GM23338 (cell line): ENCODE measurements at regions not wholly inside any gene's neighbourhood (a gene's known extent, or its start where the extent isn't known, plus 50 kb on each side); places are given as distances from the start of the nearest gene placed in this dataset.

ENCODE experiments used
- ATAC-seq: fragments of 200-7000 bp; cut with Tn5 transposase; 3 replicates; pipeline ENCODE4 v1.9.1; 2020
- DNase-seq: peaks from one replicate; pipeline ENCODE4 v3.0.0-alpha.2; 2015; ENCODE audit warnings: low spot score
- H2AFZ ChIP-seq: fragments of 200-600 bp; sonication (generic); 2 replicates; pipeline ENCODE4 v1.8.0; 2016; ENCODE audit warnings: antibody characterized with exemption, mild to moderate bottlenecking, moderate library complexity
- H3F3A ChIP-seq: fragments of 200-600 bp; sonication (generic); replicated peaks from 2 replicates; pipeline ENCODE4 v1.8.0; 2017; ENCODE audit warnings: antibody characterized with exemption, mixed run types, low read depth
- H3K27ac ChIP-seq: fragments of 200-600 bp; sonication (generic); 2 replicates; pipeline ENCODE4 v1.6.1; 2016; ENCODE audit warnings: low read depth
- H3K27me3 ChIP-seq: fragments of 200-600 bp; sonication (generic); 2 replicates; pipeline ENCODE4 v1.8.0; 2016; ENCODE audit warnings: mild to moderate bottlenecking, mixed run types, moderate library complexity; ENCODE audit not compliant: insufficient read depth
- H3K36me3 ChIP-seq: fragments of 200-600 bp; sonication (generic); 2 replicates; pipeline ENCODE4 v1.8.0; 2016; ENCODE audit warnings: mild to moderate bottlenecking; ENCODE audit not compliant: insufficient read depth
- H3K4me1 ChIP-seq: fragments of 200-600 bp; sonication (generic); 2 replicates; pipeline ENCODE4 v1.8.0; 2016; ENCODE audit warnings: mild to moderate bottlenecking, moderate library complexity; ENCODE audit not compliant: insufficient read depth
- H3K4me2 ChIP-seq: fragments of 200-600 bp; sonication (generic); 2 replicates; pipeline ENCODE4 v1.7.1; 2017; ENCODE audit warnings: mixed run types
- H3K4me3 ChIP-seq: fragments of 200-600 bp; sonication (generic); 2 replicates; pipeline ENCODE4 v1.6.1; 2016; ENCODE audit warnings: mixed run types
- H3K79me2 ChIP-seq: fragments of 200-600 bp; sonication (generic); replicated peaks from 2 replicates; pipeline ENCODE4 v1.8.0; 2017; ENCODE audit warnings: mild to moderate bottlenecking; ENCODE audit not compliant: insufficient read depth
- H3K9me2 ChIP-seq: fragments of 200-600 bp; sonication (generic); 2 replicates; pipeline ENCODE4 v1.8.0; 2017; ENCODE audit not compliant: insufficient read depth
- H4K20me1 ChIP-seq: fragments of 200-600 bp; sonication (generic); replicated peaks from 2 replicates; pipeline ENCODE4 v1.8.0; 2017; ENCODE audit warnings: mild to moderate bottlenecking; ENCODE audit not compliant: insufficient read depth
- H3K27ac Mint-ChIP-seq: 2 replicates; pipeline ENCODE4 v1.8.0; 2020; ENCODE audit warnings: inconsistent platforms, mild to moderate bottlenecking, moderate library complexity, mixed read lengths
- H3K27me3 Mint-ChIP-seq: 3 replicates; pipeline ENCODE4 v1.8.0; 2022; ENCODE audit warnings: low read depth, mild to moderate bottlenecking, moderate library complexity, mixed read lengths, inconsistent platforms; ENCODE audit not compliant: insufficient read depth, poor library complexity
- H3K36me3 Mint-ChIP-seq: 3 replicates; pipeline ENCODE4 v1.8.0; 2021; ENCODE audit warnings: low read depth, mild to moderate bottlenecking, inconsistent platforms, moderate library complexity, mixed read lengths
- H3K4me1 Mint-ChIP-seq: 3 replicates; pipeline ENCODE4 v1.8.0; 2020; ENCODE audit warnings: mild to moderate bottlenecking, inconsistent platforms, mixed read lengths
- H3K4me3 Mint-ChIP-seq: 3 replicates; pipeline ENCODE4 v1.8.0; 2021; ENCODE audit warnings: moderate library complexity, mild to moderate bottlenecking, inconsistent platforms, mixed read lengths
- H3K9me3 Mint-ChIP-seq: 3 replicates; pipeline ENCODE4 v1.8.0; 2020; ENCODE audit warnings: moderate library complexity, mild to moderate bottlenecking, inconsistent platforms, mixed read lengths
- CREB1 ChIP-seq: fragments of 250-450 bp; sonication (Bioruptor Pico); IDR thresholded peaks from 2 replicates; pipeline ENCODE4 v1.5.0; 2020; ENCODE audit warnings: low read depth, mild to moderate bottlenecking, moderate library complexity
- EZH2 ChIP-seq: fragments of 200-600 bp; sonication (generic); IDR thresholded peaks from one replicate; pipeline ENCODE4 v1.8.0; 2017; ENCODE audit warnings: antibody characterized with exemption, mild to moderate bottlenecking, low read depth; ENCODE audit not compliant: unreplicated experiment
- EZH2phosphoT487 ChIP-seq: fragments of 200-600 bp; sonication (generic); IDR thresholded peaks from one replicate; pipeline ENCODE4 v1.8.1; 2018; ENCODE audit warnings: antibody characterized with exemption; ENCODE audit not compliant: unreplicated experiment
- JUNB ChIP-seq: IDR thresholded peaks from one replicate; pipeline ENCODE4 v1.6.1; 2016; ENCODE audit warnings: antibody characterized with exemption; ENCODE audit not compliant: unreplicated experiment
- NANOG ChIP-seq: IDR thresholded peaks from 2 replicates; pipeline ENCODE4 v1.6.1; 2016; ENCODE audit warnings: antibody characterized with exemption, borderline replicate concordance
- POLR2AphosphoS5 ChIP-seq: IDR thresholded peaks from 2 replicates; pipeline ENCODE4 v1.6.1; 2016; ENCODE audit warnings: antibody characterized with exemption, low read depth
- STAT1 ChIP-seq: IDR thresholded peaks from one replicate; pipeline ENCODE4 v1.6.1; 2016; ENCODE audit warnings: antibody characterized with exemption; ENCODE audit not compliant: unreplicated experiment
- ZNF114 ChIP-seq: fragments of 250-450 bp; sonication (Bioruptor Pico); IDR thresholded peaks from 2 replicates; pipeline ENCODE4 v1.5.0; 2020; ENCODE audit warnings: mild to moderate bottlenecking, moderate library complexity
- ZNF331 ChIP-seq: fragments of 250-450 bp; sonication (Bioruptor Pico); IDR thresholded peaks from 2 replicates; pipeline ENCODE4 v1.5.0; 2020; ENCODE audit warnings: low read depth, mild to moderate bottlenecking, moderate library complexity
- TF ChIP-seq, protein P1 (sequence below): IDR thresholded peaks from one replicate; pipeline ENCODE4 v1.6.1; 2018; ENCODE audit warnings: antibody characterized with exemption; ENCODE audit not compliant: unreplicated experiment
- TF ChIP-seq, protein P2 (sequence below): IDR thresholded peaks from 2 replicates; pipeline ENCODE4 v1.6.1; 2016; ENCODE audit warnings: antibody characterized with exemption
- TF ChIP-seq, protein P3 (sequence below), 2 experiments: fragments of 200-600 bp in 1 of 2; sonication (generic) in 1 of 2; conservative IDR thresholded peaks; 2 replicates each; pipeline versions ENCODE4 v1.5.1 to v1.6.1; 2016 to 2017; ENCODE audit warnings: antibody characterized with exemption in 2 of 2, low read depth in 2 of 2, mild to moderate bottlenecking in 2 of 2, moderate library complexity in 1 of 2
- TF ChIP-seq, protein P4 (sequence below): fragments of 250-450 bp; sonication (Bioruptor Pico); IDR thresholded peaks from 2 replicates; pipeline ENCODE4 v1.5.0; 2020; ENCODE audit warnings: mild to moderate bottlenecking, moderate library complexity

DNA sequence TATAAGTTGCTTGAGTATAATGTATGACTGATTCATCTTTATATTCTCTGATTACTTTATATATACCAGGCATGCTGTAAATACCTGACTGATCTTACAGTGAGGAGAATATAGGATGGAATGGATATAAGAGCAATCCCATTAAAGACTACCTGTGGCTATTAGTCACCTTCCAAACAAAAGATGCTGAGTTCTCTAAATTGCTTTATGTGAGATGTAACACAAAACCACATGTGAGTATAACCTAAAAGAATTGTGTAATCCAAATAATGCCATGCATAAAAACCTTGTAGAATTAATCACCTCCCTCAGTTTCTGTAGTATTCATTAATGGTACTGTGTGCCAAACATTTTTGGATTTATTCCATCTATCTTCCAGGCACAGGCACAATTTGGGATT lies 134.6 kb upstream of the LRRC7 start:
- Mint-ChIP-seq H3K9me3 (no peaks in the 10 kb centered on the region), H3K36me3 (no peaks in the 10 kb centered on the region), H3K4me1 (peaks cover 4% of the 10 kb centered on the region), H3K4me3 (no peak overlapping the region), H3K27me3 (no peaks in the 10 kb centered on the region), H3K27ac (no peak overlapping the region)
- no peak overlapping the region for H3K27ac ChIP-seq
- ATAC-seq (no peak), DNase-seq (no peak)
- H2AFZ ChIP-seq, result no peak overlapping the region
- H3K36me3 ChIP-seq, result no peaks in the 10 kb centered on the region
- no peaks in the 10 kb centered on the region for H3K9me2 ChIP-seq
- no peak overlapping the region for H3K4me2 ChIP-seq
- no peaks in the 10 kb centered on the region for H4K20me1 ChIP-seq
- peaks cover 4% of the 10 kb centered on the region; the same call in 1 of the 2 replicates for H3K4me1 ChIP-seq
- TF ChIP-seq CREB1 (CRISPR knock-in tag) (no peak), POLR2AphosphoS5 (no peak), ZNF114 (CRISPR knock-in tag) (no peak), EZH2 (no peak), JUNB (no peak), NANOG (no peak), STAT1 (no peak), ZNF331 (CRISPR knock-in tag) (no peak), EZH2phosphoT487 (no peak)
- TF ChIP-seq, protein P1, sequence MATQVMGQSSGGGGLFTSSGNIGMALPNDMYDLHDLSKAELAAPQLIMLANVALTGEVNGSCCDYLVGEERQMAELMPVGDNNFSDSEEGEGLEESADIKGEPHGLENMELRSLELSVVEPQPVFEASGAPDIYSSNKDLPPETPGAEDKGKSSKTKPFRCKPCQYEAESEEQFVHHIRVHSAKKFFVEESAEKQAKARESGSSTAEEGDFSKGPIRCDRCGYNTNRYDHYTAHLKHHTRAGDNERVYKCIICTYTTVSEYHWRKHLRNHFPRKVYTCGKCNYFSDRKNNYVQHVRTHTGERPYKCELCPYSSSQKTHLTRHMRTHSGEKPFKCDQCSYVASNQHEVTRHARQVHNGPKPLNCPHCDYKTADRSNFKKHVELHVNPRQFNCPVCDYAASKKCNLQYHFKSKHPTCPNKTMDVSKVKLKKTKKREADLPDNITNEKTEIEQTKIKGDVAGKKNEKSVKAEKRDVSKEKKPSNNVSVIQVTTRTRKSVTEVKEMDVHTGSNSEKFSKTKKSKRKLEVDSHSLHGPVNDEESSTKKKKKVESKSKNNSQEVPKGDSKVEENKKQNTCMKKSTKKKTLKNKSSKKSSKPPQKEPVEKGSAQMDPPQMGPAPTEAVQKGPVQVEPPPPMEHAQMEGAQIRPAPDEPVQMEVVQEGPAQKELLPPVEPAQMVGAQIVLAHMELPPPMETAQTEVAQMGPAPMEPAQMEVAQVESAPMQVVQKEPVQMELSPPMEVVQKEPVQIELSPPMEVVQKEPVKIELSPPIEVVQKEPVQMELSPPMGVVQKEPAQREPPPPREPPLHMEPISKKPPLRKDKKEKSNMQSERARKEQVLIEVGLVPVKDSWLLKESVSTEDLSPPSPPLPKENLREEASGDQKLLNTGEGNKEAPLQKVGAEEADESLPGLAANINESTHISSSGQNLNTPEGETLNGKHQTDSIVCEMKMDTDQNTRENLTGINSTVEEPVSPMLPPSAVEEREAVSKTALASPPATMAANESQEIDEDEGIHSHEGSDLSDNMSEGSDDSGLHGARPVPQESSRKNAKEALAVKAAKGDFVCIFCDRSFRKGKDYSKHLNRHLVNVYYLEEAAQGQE, result no peak
- TF ChIP-seq, protein P2, sequence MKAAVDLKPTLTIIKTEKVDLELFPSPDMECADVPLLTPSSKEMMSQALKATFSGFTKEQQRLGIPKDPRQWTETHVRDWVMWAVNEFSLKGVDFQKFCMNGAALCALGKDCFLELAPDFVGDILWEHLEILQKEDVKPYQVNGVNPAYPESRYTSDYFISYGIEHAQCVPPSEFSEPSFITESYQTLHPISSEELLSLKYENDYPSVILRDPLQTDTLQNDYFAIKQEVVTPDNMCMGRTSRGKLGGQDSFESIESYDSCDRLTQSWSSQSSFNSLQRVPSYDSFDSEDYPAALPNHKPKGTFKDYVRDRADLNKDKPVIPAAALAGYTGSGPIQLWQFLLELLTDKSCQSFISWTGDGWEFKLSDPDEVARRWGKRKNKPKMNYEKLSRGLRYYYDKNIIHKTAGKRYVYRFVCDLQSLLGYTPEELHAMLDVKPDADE, result no peak
- TF ChIP-seq, protein P3, sequence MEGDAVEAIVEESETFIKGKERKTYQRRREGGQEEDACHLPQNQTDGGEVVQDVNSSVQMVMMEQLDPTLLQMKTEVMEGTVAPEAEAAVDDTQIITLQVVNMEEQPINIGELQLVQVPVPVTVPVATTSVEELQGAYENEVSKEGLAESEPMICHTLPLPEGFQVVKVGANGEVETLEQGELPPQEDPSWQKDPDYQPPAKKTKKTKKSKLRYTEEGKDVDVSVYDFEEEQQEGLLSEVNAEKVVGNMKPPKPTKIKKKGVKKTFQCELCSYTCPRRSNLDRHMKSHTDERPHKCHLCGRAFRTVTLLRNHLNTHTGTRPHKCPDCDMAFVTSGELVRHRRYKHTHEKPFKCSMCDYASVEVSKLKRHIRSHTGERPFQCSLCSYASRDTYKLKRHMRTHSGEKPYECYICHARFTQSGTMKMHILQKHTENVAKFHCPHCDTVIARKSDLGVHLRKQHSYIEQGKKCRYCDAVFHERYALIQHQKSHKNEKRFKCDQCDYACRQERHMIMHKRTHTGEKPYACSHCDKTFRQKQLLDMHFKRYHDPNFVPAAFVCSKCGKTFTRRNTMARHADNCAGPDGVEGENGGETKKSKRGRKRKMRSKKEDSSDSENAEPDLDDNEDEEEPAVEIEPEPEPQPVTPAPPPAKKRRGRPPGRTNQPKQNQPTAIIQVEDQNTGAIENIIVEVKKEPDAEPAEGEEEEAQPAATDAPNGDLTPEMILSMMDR (conservative IDR thresholded peaks at IDR 0.05; ENCODE audit: low read depth in 2 of 2), result no peak
- TF ChIP-seq, protein P4, sequence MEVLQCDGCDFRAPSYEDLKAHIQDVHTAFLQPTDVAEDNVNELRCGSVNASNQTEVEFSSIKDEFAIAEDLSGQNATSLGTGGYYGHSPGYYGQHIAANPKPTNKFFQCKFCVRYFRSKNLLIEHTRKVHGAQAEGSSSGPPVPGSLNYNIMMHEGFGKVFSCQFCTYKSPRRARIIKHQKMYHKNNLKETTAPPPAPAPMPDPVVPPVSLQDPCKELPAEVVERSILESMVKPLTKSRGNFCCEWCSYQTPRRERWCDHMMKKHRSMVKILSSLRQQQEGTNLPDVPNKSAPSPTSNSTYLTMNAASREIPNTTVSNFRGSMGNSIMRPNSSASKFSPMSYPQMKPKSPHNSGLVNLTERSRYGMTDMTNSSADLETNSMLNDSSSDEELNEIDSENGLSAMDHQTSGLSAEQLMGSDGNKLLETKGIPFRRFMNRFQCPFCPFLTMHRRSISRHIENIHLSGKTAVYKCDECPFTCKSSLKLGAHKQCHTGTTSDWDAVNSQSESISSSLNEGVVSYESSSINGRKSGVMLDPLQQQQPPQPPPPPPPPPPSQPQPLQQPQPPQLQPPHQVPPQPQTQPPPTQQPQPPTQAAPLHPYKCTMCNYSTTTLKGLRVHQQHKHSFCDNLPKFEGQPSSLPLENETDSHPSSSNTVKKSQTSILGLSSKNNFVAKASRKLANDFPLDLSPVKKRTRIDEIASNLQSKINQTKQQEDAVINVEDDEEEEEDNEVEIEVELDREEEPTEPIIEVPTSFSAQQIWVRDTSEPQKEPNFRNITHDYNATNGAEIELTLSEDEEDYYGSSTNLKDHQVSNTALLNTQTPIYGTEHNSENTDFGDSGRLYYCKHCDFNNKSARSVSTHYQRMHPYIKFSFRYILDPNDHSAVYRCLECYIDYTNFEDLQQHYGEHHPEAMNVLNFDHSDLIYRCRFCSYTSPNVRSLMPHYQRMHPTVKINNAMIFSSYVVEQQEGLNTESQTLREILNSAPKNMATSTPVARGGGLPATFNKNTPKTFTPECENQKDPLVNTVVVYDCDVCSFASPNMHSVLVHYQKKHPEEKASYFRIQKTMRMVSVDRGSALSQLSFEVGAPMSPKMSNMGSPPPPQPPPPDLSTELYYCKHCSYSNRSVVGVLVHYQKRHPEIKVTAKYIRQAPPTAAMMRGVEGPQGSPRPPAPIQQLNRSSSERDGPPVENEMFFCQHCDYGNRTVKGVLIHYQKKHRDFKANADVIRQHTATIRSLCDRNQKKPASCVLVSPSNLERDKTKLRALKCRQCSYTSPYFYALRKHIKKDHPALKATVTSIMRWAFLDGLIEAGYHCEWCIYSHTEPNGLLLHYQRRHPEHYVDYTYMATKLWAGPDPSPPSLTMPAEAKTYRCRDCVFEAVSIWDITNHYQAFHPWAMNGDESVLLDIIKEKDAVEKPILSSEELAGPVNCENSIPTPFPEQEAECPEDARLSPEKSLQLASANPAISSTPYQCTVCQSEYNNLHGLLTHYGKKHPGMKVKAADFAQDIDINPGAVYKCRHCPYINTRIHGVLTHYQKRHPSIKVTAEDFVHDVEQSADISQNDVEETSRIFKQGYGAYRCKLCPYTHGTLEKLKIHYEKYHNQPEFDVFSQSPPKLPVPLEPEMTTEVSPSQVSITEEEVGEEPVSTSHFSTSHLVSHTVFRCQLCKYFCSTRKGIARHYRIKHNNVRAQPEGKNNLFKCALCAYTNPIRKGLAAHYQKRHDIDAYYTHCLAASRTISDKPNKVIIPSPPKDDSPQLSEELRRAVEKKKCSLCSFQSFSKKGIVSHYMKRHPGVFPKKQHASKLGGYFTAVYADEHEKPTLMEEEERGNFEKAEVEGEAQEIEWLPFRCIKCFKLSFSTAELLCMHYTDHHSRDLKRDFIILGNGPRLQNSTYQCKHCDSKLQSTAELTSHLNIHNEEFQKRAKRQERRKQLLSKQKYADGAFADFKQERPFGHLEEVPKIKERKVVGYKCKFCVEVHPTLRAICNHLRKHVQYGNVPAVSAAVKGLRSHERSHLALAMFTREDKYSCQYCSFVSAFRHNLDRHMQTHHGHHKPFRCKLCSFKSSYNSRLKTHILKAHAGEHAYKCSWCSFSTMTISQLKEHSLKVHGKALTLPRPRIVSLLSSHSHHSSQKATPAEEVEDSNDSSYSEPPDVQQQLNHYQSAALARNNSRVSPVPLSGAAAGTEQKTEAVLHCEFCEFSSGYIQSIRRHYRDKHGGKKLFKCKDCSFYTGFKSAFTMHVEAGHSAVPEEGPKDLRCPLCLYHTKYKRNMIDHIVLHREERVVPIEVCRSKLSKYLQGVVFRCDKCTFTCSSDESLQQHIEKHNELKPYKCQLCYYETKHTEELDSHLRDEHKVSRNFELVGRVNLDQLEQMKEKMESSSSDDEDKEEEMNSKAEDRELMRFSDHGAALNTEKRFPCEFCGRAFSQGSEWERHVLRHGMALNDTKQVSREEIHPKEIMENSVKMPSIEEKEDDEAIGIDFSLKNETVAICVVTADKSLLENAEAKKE, result no peak
- H3K27me3 ChIP-seq, result no peaks in the 10 kb centered on the region
- H3F3A ChIP-seq, result no peaks in the 10 kb centered on the region
- H3K4me3 ChIP-seq, result no peak overlapping the region
- no peaks in the 10 kb centered on the region for H3K79me2 ChIP-seq
